ENCODE measurements at regions not wholly inside any gene's neighbourhood (a gene's known extent, or its start where the extent isn't known, plus 50 kb on each side); places are given as distances from the start of the nearest gene placed in this dataset.
A peak's percentile ranks its signal among the peaks of the same experiment; 100 is the strongest.

DNA sequence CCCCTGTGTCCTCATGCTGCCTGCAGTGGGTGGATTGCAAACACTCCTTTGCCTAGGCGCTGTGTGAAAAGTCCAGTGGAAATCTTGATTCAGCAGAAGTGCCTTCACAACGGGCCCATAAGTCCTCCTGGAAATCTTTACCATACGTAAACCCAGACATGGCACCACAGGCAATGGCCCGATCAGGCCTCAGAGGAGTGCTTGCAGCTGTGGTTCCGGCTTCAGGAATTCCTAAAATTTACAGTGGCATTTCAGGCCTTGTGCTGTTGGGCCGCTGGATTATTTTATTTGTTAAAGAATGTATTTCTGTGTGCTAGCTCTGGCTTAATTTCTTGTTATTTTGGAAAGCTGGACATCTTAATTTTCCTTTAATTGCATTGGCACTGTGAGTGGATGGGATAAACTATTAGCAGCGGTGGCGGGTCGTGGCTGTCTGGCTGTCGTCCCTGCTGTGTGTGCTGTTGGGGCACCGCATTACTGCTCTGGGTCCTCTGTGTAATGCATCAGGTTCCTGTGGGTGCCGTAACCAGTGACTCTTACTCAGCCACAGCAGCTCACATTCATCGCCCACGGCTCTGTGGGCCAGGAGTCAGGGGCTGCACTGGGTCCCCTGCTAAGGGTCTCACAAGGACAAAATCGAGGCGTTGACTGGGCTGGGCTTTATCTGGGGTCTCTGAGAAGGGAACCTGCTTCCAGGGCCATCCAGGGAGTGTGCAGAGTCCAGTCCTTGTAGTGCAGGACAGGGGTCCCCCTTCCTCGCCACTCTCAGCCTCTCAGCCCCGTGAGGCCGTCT lies 73.1 kb downstream of the RTP5 start:
- no peak for DNase-seq (ENCODE audit: low read depth in 3 of 3)

DNA sequence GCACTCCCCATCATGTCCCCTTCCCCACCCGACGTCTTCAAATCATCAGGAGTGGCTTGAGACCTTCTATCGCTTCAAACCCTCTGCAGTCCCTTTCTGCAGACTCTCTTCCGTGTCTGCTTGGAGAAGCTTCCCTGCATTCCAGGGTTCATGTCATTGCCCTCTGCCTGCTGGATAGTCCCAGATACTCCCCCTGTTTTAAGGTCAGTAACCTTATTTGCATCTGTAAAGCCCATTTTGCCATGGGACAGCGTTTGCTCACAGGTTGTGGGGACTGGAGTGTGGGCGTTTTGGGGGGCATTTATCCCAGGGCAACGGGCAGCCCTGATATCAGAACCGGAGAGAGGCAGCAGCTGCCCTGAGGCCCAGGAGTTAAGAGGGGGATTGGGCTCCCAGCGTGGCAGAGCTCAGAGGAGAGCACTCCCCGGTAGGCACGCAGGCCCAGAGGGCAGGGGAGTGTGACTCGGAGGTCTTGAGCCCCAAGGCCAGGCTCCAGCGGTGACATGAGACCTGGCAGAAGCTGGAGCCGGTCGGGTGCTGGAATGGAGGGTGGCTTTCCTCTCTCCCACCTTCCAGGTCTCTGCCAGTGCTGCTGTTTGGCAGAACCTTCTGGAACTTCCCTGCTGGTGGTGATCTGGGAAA lies 73.8 kb downstream of the RTP5 start:
- DNase-seq (ENCODE audit: low read depth in 3 of 3): no peak

DNA sequence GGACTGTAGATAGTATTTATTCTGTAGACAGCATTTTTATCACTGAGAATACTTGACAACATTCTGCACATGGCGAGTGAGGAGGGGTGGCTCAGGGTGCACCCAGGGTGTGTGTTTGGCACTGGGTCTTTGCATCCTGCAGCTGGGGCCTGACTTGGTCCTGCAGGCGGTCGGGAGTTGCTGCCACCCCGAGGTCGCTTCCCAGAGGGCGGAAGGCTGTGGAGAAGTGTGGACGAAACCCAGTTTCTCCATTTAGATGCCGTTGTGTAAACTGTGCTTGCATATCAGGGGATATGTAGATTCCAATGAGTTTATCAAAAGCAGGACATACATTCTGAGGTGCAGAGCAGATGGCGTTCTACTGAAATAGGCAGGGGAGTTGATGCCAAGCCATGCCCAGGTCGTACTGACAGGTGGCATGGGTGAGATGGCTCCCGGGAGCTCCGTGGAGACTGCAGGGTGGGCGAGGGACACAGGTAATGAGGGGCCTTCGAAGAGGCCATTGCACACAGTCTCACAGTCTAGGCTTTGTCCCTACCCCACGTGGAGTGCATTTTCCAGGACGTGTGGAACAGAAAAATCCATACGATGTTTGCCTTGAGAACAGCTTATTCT lies 74.5 kb downstream of the RTP5 start:
- no peak for DNase-seq (ENCODE audit: low read depth in 3 of 3)

DNA sequence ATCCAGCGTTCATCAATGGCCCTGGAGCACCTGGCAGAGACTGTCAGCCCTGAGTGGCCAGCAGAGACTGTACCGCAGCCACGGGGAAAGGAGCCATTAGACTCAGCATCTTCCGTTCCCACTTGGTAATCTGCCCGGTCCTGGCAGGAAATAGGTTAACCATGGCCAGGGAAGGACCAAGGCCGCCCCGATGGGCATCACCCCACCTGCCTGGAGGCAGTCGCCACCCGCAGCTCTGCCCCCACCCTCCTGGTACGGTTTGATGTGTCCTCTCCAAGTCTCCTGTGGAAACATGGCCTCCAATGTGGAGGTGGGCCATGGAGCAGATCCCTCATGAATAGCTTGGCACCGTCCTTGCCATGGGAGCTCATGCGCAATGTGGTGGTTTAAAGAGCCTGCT lies 75.3 kb downstream of the RTP5 start:
- no peak for DNase-seq (ENCODE audit: low read depth in 3 of 3)

DNA sequence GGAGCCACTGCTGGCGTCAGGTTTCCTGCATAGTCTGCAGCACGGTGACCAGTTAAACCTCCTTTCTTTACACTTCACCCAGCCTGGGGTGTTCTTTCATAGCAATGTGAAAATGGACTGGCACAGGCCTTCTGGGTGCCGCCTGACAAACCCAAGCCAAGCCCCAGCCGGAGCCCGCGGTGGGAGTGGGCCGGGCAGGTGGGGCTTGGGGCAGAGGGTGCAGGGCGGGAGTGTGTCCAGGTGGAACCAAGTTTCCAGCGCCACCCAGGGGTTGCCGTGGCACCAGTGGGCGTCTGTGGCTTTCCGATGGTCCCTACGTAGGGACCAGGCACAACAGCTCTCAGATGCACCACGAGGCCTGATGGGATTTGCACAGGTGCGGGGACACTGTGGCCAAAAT lies 75.8 kb downstream of the RTP5 start:
- DNase-seq (ENCODE audit: low read depth in 3 of 3): no peak

DNA sequence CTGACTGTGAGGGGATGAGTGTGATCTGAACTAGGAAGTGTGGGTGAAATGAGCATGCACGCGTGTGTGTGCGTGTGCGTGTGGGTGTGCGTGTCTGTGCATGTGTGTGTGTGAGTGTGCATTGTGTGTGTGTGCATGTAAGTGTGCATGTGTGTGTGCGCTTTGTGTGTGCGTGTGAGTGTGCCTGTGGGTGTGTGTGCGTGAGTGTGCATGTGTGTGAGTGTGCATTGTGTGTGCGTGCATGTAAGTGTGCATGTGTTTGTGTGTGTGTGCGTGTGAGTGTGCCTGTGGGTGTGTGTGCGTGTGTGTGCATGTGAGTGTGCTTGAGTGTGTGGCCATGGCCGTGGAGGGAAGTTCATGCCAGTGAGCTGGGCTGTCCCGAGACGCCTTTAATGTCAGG lies 76.3 kb downstream of the RTP5 start:
- DNase-seq (ENCODE audit: low read depth in 3 of 3): no peak

DNA sequence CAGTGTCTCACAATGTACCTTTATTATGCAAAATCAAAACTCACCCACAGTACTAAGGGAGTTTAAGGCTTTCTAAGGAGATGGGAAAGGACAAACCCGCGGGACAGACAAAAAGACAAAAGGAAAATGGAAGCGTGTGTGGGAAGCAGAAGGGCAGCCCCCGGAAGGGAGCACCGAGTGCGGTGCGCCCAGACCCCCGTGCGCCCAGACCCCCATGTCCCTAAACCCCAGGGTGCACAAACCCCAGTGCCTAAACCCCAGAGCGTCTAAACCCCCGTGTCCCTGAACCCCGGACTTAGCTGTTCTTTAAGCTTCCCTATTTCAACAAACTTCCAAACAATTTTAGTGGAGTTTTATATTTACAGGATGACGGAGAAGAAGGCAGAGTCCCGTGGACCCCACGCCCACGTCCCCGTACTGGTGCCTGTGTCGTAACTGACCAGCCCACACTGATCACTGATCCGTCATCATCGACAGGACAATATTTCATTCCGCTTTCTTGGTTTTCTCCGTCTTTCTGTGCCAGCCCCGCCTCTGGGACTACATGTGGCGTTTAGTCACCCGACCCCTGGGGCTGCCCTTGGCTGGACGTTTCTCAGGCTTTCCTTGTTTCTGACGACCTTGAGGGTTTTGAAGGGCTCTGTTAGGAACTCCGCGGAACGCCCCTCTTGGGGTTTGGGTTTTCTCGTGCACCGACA lies 76.9 kb downstream of the RTP5 start:
- DNase-seq (ENCODE audit: low read depth in 3 of 3): no peak

DNA sequence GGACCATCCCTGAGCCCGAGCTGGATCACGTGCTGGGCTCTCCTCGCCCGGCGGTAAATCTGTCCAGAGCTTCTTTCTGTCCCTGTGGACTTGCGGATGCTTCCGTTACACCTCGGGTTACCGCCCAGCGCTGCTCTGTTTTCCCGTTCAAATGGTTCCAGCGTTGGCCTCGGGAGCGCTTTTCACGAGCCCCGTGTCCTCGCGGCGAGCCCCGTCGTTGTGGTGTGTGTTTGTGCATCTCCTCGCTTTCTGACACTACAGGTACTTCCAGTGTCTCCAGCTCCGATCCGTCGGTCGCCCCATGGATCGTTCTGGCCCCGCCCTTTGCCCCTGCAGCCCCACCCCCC lies 77.4 kb downstream of the RTP5 start:
- DNase-seq (ENCODE audit: low read depth in 3 of 3): no peak

DNA sequence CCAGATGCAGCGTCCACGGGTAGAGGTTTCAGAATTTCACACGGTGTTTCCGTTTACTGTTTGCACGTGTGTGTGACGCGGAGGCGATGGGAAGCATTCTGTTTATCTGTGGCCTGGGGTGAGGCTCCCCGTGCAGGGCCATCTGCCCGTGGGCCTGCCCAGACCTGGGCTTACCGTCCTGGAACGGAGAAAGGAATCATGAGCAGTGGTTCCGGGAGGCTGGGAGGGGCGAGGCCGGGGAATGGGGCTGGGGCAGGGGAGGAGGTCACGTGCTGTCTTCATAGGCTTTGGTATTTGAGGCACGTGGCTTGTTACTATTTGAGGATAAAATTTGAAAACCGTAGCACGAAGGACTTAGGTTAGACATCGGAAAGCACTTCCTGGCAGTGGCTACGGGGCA lies 77.9 kb downstream of the RTP5 start:
- DNase-seq (ENCODE audit: low read depth in 3 of 3): no peak

DNA sequence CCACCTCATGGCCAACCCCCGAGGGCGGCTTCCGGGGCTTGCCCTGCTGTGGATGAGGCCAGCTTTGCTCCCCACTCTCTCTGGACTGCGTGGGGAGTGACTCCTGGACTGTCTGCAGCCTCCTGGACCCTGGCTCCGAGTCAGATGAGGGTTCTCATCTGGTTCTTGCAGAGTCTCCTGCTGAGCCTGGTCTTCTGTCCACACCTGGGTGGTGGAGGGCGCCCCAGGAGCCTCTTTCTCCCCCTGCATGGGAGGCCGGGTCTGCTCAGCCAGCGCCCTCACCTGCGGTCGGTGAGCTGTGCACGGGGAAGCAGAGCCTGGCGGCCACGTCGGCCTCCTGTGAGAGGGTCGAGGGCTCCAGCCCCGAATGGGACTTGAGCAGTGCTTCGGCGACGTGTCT lies 78.3 kb downstream of the RTP5 start:
- no peak for DNase-seq (ENCODE audit: low read depth in 3 of 3)

DNA sequence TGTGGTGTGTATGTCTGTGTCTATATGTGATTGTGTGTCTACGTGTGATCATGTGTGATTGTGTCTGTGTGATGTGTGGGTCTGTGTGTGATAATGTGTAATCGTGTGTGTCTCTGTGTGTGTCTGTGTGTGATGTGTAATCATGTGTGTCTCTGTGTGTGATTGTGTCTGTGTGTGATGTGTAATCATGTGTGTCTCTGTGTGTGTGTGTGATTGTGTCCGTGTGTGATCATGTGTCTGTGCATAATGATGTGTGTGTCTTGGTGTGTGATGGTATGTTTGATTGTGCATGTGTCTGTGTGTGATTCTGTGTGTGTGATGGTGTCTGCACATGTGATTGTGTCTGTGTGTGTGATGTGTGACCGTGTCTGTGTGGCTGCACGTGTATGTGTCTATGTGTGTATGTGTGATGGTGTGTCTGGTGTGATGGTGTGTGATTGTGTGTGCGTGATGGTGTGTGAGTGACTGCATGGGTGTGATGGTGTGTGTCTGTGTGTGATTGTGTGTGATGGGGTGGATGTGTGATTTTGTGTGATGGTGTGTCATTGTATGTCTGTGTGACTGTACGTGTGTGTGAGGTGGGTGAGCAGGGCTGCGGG lies 78.9 kb downstream of the RTP5 start:
- DNase-seq (ENCODE audit: low read depth in 3 of 3): no peak

DNA sequence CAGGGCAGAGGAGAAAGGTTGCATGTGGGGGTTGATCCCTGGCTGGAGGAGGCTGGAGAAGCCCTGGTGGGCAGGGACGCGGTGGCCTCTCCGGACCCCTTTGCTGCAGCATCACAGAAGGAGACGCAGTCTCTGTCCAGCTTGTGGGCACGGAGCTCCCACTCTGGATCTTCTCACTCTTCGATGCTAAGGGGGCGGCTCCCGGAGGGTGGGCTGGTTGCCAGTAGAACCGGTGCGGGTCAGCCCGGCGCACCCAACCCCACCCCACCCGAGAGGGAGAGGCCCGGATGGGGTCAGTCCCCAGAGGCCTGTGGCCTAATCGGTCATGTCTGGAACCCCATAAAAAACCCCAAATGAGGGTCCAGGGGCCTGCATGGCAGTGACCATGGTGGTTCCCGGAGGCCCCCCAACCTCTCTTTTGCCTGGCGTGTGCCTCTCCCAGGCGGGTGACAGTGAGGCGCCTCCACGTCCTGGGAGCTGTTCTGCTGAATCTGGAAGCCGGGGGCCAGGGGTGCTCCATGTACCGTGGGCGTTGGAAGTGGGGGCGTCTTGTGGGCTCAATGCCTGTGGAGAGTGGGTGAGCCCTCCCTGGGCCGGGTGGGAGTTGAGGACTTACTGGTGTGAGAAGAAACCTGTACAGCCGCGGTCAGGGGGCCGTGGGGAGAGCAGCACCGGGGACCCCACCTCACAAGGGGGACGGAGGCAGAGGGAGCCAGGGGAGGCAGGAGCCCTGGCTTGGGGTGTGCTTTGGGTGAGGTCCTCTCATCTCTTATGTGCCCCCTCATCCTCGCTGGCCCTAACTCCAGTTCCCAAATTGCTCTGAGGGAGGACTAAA lies 79.6 kb downstream of the RTP5 start:
- DNase-seq (ENCODE audit: low read depth in 3 of 3): no peak

DNA sequence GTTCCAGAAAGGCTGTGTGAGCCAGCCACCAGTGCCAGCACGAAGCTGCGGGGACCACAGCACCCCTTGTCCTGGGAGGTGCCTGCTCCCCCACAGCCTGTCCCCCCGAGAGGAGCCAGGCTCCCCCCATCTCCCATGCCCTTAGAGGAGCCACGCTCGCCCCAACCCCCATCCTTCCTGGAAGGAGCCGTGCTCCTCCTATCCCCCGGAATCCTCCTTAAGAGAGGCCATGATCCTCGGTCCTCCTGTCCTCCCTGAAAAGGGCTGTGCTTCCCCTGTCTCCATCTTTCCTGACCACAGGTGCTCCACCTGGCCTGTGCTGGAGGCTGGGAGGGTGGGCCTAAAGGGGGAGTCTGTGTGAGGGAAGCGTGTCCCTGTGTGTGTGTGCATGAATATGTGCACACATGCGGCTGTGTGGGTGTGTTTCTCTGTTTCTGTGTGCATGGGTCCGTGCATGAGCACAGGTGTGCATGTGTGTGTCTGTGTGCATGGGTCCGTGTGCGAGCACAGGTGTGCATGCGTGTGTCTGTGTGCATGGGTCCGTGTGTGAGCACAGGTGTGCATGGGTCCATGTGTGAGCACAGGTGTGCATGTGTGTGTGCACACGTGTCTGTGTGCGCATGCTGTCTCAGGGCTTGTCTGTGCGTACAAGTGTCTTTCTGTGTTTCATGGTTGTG lies 80.3 kb downstream of the RTP5 start:
- DNase-seq (ENCODE audit: low read depth in 3 of 3): no peak

DNA sequence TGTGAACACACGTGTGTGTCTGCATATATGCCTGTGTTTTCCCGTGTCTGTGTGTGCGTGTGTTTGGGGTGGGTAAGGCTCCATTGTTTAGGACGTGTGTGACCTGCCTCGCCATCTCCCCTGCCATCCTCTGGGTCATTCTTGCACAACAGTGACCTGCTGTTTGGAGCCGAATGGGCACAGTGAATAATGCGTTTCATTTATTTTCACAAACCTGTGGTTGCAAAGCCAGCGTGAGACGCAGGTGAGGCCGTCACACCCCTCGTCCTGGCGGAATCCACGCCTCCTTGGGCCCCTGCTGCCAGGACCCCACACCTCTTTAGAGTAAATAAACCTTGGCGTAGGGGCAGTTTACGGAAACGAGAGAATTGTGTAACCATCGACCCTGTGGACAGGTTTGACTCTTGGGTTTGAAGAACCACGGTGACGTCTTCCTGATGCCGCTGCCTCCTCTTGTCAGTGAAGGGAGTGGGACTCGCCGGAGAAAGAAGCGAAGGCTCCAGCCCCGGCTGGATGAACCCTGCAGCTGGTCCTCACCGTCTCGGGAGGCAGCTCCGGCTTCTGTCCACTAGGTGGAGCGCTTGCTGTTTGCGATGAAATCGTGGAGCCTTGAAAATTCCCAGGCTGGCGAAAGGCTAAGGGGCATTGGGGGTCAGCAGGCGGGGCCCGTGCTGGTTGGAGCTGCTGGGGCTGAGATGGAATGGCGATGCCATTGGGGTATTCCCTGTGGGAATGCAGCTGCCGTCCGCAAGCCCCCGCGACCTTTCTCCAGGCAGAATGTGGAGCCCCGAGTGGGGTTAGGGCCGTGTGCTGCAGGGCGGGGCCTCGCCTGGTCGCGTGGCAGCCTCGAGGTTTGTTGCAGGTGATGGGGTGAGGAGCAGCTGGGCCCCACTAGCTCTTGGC lies 81.1 kb downstream of the RTP5 start:
- DNase-seq (ENCODE audit: low read depth in 3 of 3): peak; percentile 31 to 65 (median 46)

DNA sequence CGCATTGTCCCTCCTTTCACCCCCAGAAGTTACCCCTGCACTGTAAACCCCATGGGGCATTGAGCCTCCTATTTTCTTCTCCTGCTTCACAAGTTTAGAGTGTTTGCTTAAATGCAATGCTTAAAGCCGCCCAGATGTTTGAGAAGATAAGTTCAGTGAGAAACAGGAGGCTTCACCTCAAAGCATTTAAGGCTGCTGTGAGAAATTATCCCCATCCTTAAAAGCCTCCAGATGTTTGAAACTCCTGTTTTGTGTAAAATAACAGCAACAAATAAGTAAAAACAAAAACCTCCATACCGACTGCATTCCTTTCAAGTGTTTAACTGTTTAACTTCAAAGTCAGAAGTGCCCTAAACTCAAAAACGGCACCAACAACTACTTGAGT lies 81.8 kb downstream of the RTP5 start:
- DNase-seq (ENCODE audit: low read depth in 3 of 3): no peak

DNA sequence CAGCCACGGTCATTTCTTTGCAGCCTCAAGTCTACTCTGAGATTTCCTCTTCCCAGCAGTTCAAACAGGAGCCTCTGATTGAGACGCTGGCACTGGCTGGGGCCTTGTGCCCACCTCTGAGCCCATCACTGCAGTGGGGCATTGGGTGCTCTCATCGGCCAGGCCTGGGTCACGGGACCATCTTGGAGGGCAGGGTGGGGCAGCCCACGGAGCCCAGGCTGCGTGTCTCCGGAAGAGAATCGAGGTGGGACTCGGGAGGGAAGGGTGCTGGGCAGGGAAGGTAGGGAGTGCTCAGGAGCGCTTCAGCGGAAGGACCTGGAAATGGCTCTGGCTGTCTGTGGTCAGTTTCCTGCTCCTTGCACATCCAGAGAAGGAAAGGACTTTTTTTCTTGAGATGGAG lies 82.4 kb downstream of the RTP5 start:
- no peak for DNase-seq (ENCODE audit: low read depth in 3 of 3)

DNA sequence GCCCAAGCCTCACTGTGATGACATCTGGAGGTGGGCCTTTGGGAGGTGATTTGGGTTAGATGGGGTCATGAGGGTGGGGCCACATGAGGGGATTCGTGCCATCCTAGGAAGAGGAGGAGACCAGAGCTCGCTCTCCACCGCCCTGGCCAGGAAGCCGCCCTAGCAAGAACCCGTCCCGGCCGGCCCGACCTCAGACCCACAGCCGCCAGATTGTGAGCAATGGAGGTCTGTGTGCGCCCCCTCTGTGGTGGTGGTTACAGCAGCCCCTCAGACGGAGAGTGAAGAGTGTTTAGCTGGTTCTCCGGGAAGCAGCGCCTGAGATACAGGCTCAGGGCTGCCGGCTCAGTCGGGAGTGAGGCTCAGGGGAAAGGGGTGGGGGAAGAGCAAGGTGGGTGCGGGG lies 83.3 kb downstream of the RTP5 start:
- DNase-seq (ENCODE audit: low read depth in 3 of 3): no peak

DNA sequence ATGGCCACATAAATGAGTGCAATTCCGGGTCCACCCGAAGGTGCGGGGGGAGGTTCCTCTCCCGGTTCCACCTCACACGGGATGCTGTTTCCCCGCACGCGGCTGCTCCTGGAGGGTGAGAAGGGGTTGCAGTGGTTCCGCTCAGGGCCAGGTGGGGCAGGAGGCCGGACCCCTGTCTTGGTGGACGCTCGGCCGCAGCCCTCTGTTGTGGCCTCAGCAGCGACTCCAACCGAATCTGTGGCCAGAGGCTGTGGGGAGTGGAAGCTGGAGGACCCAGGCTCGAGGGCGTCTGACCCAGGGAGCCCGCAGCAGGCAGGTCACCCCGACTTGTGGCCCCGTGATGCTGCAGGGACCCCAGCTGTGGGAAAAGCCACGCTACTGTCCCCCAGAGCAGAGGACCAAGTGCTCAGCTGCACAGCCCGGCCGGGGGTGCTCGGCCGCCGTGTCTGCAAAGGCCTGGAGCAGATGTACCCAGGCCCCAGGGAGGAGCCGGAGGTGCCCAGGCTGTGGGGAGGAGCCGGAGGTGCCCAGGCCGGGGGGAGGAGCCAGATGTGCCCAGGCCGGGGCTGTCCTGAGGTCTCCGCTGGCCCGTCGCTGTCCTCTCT lies 83.9 kb downstream of the RTP5 start:
- DNase-seq (ENCODE audit: low read depth in 3 of 3): no peak

DNA sequence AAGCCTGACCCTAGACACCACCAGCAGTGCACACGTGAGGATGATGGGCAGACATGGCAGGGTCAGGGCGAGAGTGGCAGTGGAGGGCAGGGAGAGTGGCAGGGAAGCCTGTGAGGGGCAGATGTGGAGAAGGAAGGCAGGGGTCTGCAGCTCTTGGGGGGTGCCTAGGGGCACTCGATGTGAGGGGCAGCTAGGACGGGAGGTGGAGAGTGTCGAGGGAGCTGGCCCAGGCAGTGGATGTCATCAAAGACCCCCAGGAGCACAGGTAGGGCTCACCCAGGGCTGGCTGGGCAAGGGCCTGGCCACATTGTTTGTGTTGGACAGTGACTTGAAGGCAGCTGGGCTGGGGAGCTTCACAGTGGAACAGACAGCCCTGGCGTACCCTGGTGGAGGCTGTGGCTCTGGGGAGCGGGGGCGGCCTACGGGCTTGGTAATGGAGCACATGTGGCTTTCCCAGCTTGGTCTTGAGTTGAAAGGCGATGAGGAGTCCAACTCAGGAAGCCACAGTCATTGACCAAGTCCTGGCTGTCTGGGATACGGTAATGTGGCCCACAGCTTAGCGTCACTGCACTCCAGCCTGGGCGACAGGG lies 87.1 kb downstream of the RTP5 start:
- no peak for DNase-seq (ENCODE audit: low read depth in 3 of 3)

Data from stimulated activated CD4-positive, alpha-beta T cell treated with anti-CD3 and anti-CD28 coated beads, TNF-alpha, amount 100 ng/mL, for 24 hours (primary cell).